ENCODE measurements at regions not wholly inside any gene's neighbourhood (a gene's known extent, or its start where the extent isn't known, plus 50 kb on each side); places are given as distances from the start of the nearest gene placed in this dataset.
A peak's percentile ranks its signal among the peaks of the same experiment; 100 is the strongest.

- peak; percentile 82 for DNase-seq
- TF ChIP-seq POLR2A (IDR thresholded peaks at IDR 0.05) (no peak), POLR2AphosphoS5 (IDR thresholded peaks at IDR 0.05) (peak in 2 of 3 donors; percentile 72 to 79), CTCF (IDR thresholded peaks at IDR 0.05 in 8 of 11, conservative IDR thresholded peaks at IDR 0.05 in 3 of 11) (no peak)
- 15 to 22% (median 16%) methylated on average over 23 of the region's 23 CpGs for WGBS, 5 donors
- H3K9me3 ChIP-seq, result peaks cover 0 to 12% (median 9%) of the 10 kb centered on the region in 8 donors
- intact Hi-C loops (cut with DNase I; ENCODE audit: low total_unique reads), result no loop called here
- peaks cover 0 to 54% (median 5%) of the 10 kb centered on the region in 7 donors for H3K27me3 ChIP-seq (replicated peaks in 1 of 7)
- peak overlapping the region in 6 of 8 donors; percentile 1 to 51 (median 7) for H3K4me3 ChIP-seq
- H3K36me3 ChIP-seq, result no peaks in the 10 kb centered on the region
- H3K27ac ChIP-seq, result peak overlapping the region; percentile 9 to 69 (median 46)
- H3K4me1 ChIP-seq, result peaks cover 16 to 66% (median 47%) of the 10 kb centered on the region in 6 donors
These were observed 72.6 kb downstream of the FOXL3 start for GRCh38 chr7:362402-363096.

GRCh38 chr7:363626-364025, 73.7 kb downstream of the FOXL3 start:
- peak; percentile 71 for DNase-seq
- Histone ChIP-seq H3K36me3 (no peaks in the 10 kb centered on the region), H3K27me3 (replicated peaks in 1 of 7) (peaks cover 0 to 54% (median 5%) of the 10 kb centered on the region in 7 donors), H3K4me3 (no peak overlapping the region), H3K9me3 (peaks cover 0 to 5% (median 2%) of the 10 kb centered on the region in 8 donors), H3K4me1 (peaks cover 16 to 66% (median 47%) of the 10 kb centered on the region in 6 donors), H3K27ac (peak overlapping the region in 3 of 8 donors; percentile 18 to 69 (median 55))
- TF ChIP-seq POLR2AphosphoS5 (IDR thresholded peaks at IDR 0.05) (peak in 1 of 3 donors; percentile 34), POLR2A (IDR thresholded peaks at IDR 0.05) (no peak), CTCF (IDR thresholded peaks at IDR 0.05 in 8 of 11, conservative IDR thresholded peaks at IDR 0.05 in 3 of 11) (no peak)
- intact Hi-C loops (cut with DNase I; ENCODE audit: low total_unique reads), result no loop called here
- 43 to 67% (median 51%) methylated on average over 18 to 20 of the region's 20 CpGs for WGBS, 5 donors

GRCh38 chr7:364536-364935, 74.6 kb downstream of the FOXL3 start:
- Histone ChIP-seq H3K36me3 (no peaks in the 10 kb centered on the region), H3K27me3 (replicated peaks in 1 of 7) (peaks cover 0 to 51% (median 5%) of the 10 kb centered on the region in 7 donors), H3K4me3 (no peak overlapping the region), H3K27ac (no peak overlapping the region), H3K4me1 (peaks cover 16 to 63% (median 46%) of the 10 kb centered on the region in 6 donors), H3K9me3 (no peaks in the 10 kb centered on the region)
- intact Hi-C loops (cut with DNase I; ENCODE audit: low total_unique reads), result no loop called here
- TF ChIP-seq CTCF (IDR thresholded peaks at IDR 0.05 in 8 of 11, conservative IDR thresholded peaks at IDR 0.05 in 3 of 11) (no peak), POLR2AphosphoS5 (IDR thresholded peaks at IDR 0.05) (no peak), POLR2A (IDR thresholded peaks at IDR 0.05) (no peak)
- peak; percentile 40 for DNase-seq
- WGBS, 5 donors, result 91 to 99% (median 92%) methylated on average over 11 of the region's 11 CpGs

GRCh38 chr7:365593-365992, 75.6 kb downstream of the FOXL3 start:
- WGBS, 5 donors, result 82 to 88% (median 85%) methylated on average over 23 of the region's 23 CpGs

More at GRCh38 chr7:365593-365992, 75.6 kb downstream of the FOXL3 start:
- no peak for TF ChIP-seq POLR2A (IDR thresholded peaks at IDR 0.05)
- TF ChIP-seq POLR2AphosphoS5 (IDR thresholded peaks at IDR 0.05), result no peak
- TF ChIP-seq CTCF (IDR thresholded peaks at IDR 0.05 in 8 of 11, conservative IDR thresholded peaks at IDR 0.05 in 3 of 11), result no peak
- peaks cover 16 to 52% (median 37%) of the 10 kb centered on the region in 6 donors for H3K4me1 ChIP-seq
- DNase-seq, result peak; percentile 59
- H3K27ac ChIP-seq, result no peak overlapping the region
- H3K9me3 ChIP-seq, result no peaks in the 10 kb centered on the region
- no peak overlapping the region for H3K4me3 ChIP-seq
- peaks cover 0 to 40% (median under 1%) of the 10 kb centered on the region in 7 donors for H3K27me3 ChIP-seq (replicated peaks in 1 of 7)
- intact Hi-C loops (cut with DNase I; ENCODE audit: low total_unique reads), result no loop called here
- H3K36me3 ChIP-seq, result no peaks in the 10 kb centered on the region
